Panc1 (cell line): ENCODE measurements at regions not wholly inside any gene's neighbourhood (a gene's known extent, or its start where the extent isn't known, plus 50 kb on each side); places are given as distances from the start of the nearest gene placed in this dataset.

Experiments
- POLR2AphosphoS5 ChIP-seq: IDR thresholded peaks from 2 replicates; pipeline ENCODE4 v1.6.1; 2012; ENCODE audit warnings: mild to moderate bottlenecking, low read depth, low read length, moderate library complexity
- TCF7L2 ChIP-seq: IDR thresholded peaks from 2 replicates; pipeline ENCODE4 v1.6.1; 2011; ENCODE audit warnings: mild to moderate bottlenecking, low read depth, low read length, inconsistent platforms
- TF ChIP-seq, protein P1 (sequence below): fragments of 450-650 bp; IDR thresholded peaks from 2 replicates; pipeline ENCODE4 v1.5.1; 2017; ENCODE audit warnings: mild to moderate bottlenecking
- TF ChIP-seq, protein P2 (sequence below), 2 experiments: IDR thresholded peaks; 2 replicates each; pipeline ENCODE4 v1.6.1; 2011 to 2012; ENCODE audit warnings: low read depth in 2 of 2, control low read depth in 1 of 2, low read length in 1 of 2, mild to moderate bottlenecking in 1 of 2, moderate library complexity in 1 of 2; ENCODE audit not compliant: insufficient read depth in 1 of 2

DNA sequence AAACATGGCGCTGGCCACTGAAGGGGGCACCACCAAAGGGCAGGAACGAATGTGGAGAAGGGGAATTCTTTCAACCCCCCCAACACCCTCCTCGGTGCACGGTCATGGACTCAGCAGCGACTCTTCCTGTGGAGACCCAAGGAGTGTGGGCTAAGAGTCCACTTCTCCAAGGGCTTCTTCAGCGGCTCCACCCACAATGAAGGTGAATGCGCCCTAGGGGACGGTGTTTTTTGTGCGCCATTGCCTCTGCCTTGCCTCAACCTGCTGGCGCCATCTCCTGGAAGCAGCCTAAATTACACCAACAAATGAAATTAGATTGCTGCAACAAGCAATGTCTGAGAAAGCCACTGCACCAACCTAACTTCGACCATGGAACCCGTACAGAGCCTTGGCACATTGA lies 169.2 kb upstream of the MAGEB18 start:
- TF ChIP-seq, protein P1, sequence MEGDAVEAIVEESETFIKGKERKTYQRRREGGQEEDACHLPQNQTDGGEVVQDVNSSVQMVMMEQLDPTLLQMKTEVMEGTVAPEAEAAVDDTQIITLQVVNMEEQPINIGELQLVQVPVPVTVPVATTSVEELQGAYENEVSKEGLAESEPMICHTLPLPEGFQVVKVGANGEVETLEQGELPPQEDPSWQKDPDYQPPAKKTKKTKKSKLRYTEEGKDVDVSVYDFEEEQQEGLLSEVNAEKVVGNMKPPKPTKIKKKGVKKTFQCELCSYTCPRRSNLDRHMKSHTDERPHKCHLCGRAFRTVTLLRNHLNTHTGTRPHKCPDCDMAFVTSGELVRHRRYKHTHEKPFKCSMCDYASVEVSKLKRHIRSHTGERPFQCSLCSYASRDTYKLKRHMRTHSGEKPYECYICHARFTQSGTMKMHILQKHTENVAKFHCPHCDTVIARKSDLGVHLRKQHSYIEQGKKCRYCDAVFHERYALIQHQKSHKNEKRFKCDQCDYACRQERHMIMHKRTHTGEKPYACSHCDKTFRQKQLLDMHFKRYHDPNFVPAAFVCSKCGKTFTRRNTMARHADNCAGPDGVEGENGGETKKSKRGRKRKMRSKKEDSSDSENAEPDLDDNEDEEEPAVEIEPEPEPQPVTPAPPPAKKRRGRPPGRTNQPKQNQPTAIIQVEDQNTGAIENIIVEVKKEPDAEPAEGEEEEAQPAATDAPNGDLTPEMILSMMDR = no peak
- TF ChIP-seq, protein P2, sequence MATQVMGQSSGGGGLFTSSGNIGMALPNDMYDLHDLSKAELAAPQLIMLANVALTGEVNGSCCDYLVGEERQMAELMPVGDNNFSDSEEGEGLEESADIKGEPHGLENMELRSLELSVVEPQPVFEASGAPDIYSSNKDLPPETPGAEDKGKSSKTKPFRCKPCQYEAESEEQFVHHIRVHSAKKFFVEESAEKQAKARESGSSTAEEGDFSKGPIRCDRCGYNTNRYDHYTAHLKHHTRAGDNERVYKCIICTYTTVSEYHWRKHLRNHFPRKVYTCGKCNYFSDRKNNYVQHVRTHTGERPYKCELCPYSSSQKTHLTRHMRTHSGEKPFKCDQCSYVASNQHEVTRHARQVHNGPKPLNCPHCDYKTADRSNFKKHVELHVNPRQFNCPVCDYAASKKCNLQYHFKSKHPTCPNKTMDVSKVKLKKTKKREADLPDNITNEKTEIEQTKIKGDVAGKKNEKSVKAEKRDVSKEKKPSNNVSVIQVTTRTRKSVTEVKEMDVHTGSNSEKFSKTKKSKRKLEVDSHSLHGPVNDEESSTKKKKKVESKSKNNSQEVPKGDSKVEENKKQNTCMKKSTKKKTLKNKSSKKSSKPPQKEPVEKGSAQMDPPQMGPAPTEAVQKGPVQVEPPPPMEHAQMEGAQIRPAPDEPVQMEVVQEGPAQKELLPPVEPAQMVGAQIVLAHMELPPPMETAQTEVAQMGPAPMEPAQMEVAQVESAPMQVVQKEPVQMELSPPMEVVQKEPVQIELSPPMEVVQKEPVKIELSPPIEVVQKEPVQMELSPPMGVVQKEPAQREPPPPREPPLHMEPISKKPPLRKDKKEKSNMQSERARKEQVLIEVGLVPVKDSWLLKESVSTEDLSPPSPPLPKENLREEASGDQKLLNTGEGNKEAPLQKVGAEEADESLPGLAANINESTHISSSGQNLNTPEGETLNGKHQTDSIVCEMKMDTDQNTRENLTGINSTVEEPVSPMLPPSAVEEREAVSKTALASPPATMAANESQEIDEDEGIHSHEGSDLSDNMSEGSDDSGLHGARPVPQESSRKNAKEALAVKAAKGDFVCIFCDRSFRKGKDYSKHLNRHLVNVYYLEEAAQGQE (IDR thresholded peaks at IDR 0.05; ENCODE audit: insufficient read depth in 1 of 2, low read depth in 2 of 2, low read length in 1 of 2) = no peak
- no peak for TF ChIP-seq POLR2AphosphoS5
- no peak for TF ChIP-seq TCF7L2
